Upper lobe of right lung (tissue), 1 donor: ENCODE measurements at regions not wholly inside any gene's neighbourhood (a gene's known extent, or its start where the extent isn't known, plus 50 kb on each side); places are given as distances from the start of the nearest gene placed in this dataset.

Experiments used
- ATAC-seq: fragments of 200-7000 bp; cut with Tn5 transposase; one replicate; pipeline ENCODE4 v1.9.1; 2020; ENCODE audit warnings: mild to moderate bottlenecking, moderate library complexity
- DNase-seq: peaks from one replicate; pipeline ENCODE4 v3.0.0-alpha.2; 2020
- H3K27ac ChIP-seq: fragments of 200-600 bp; one replicate; pipeline ENCODE4 v1.8.0; 2022
- H3K27me3 ChIP-seq: fragments of 200-600 bp; one replicate; pipeline ENCODE4 v1.8.0; 2022; ENCODE audit warnings: mild to moderate bottlenecking
- H3K36me3 ChIP-seq: fragments of 200-600 bp; one replicate; pipeline ENCODE4 v1.8.0; 2022
- H3K4me1 ChIP-seq: fragments of 200-600 bp; one replicate; pipeline ENCODE4 v1.8.0; 2022
- H3K4me3 ChIP-seq: fragments of 200-600 bp; one replicate; pipeline ENCODE4 v1.8.0; 2022; ENCODE audit warnings: mild to moderate bottlenecking
- H3K9me3 ChIP-seq: fragments of 200-600 bp; one replicate; pipeline ENCODE4 v1.8.0; 2022
- intact Hi-C: fragments of 100-400 bp; cut with DNase I; formaldehyde crosslinking; loops from one replicate; pipeline ENCODE4 v1.11.0; 2022
- TF ChIP-seq, protein P1 (sequence below): fragments of 200-600 bp; IDR thresholded peaks from one replicate; pipeline ENCODE4 v1.8.0; 2022; ENCODE audit warnings: antibody characterized with exemption
- donor health status: DM: no; HTN: yes; CAD: no; lungs with severe emphysema.

DNA sequence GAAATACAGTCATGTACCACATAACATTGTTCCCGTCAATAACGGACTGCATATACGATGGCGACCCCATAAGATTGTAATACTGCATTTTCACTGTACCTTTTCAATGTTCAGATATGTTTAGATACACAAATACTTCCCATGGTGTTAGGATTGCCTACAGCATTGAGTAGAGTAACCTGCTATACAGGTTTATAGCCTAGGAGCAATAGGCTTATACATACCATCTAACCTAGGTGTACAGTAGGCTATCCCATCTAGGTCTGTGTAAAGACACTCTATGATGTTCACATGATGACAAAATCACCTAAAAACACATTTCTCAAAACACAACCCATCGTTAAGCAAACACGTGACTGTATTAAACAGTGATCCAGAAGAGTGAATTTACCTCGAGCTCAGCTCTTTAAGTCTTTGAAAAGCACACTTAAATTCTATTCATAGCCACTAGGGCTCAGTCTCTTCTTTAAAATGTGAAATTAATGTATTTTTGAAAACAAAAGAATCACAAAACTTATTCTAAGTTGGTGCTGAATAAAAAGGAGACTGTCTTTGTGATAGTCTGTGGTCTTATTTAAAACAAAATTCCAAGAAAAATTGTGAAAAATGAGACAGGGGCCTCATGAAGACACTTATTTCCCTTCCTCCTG lies 239.1 kb upstream of the ARID2 start:
- intact Hi-C loops: no loop called here
- ATAC-seq: no peak
- no peak for DNase-seq
- Histone ChIP-seq H3K9me3 (no peaks in the 10 kb centered on the region), H3K36me3 (no peaks in the 10 kb centered on the region), H3K4me1 (no peaks in the 10 kb centered on the region), H3K27ac (no peak overlapping the region), H3K27me3 (no peaks in the 10 kb centered on the region), H3K4me3 (no peak overlapping the region)
- TF ChIP-seq, protein P1, sequence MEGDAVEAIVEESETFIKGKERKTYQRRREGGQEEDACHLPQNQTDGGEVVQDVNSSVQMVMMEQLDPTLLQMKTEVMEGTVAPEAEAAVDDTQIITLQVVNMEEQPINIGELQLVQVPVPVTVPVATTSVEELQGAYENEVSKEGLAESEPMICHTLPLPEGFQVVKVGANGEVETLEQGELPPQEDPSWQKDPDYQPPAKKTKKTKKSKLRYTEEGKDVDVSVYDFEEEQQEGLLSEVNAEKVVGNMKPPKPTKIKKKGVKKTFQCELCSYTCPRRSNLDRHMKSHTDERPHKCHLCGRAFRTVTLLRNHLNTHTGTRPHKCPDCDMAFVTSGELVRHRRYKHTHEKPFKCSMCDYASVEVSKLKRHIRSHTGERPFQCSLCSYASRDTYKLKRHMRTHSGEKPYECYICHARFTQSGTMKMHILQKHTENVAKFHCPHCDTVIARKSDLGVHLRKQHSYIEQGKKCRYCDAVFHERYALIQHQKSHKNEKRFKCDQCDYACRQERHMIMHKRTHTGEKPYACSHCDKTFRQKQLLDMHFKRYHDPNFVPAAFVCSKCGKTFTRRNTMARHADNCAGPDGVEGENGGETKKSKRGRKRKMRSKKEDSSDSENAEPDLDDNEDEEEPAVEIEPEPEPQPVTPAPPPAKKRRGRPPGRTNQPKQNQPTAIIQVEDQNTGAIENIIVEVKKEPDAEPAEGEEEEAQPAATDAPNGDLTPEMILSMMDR: no peak

DNA sequence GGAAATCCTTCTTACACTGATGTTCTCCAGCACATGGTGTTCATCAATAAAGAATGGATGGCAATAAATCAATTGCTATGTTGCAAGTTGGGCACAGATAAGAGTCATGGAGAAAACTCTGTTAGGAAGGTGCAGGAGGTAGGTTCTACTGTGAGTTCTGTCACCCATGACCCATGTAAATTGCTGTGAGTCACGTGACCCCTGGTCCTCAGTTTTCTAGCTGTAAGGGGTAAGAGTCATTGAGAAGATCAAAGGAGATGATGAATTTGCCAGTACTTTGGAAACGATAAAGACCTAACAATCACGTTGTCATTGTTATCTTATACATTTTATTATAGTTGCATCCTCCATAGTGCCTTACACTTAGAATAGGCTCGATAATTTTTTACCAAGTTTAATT lies 235.2 kb upstream of the ARID2 start:
- no peaks in the 10 kb centered on the region for H3K36me3 ChIP-seq
- no peak overlapping the region for H3K4me3 ChIP-seq
- H3K27ac ChIP-seq: no peak overlapping the region
- TF ChIP-seq, protein P1: no peak
- ATAC-seq: no peak
- intact Hi-C loops: no loop called here
- DNase-seq: no peak
- no peaks in the 10 kb centered on the region for H3K9me3 ChIP-seq
- no peaks in the 10 kb centered on the region for H3K4me1 ChIP-seq
- H3K27me3 ChIP-seq: no peaks in the 10 kb centered on the region

DNA sequence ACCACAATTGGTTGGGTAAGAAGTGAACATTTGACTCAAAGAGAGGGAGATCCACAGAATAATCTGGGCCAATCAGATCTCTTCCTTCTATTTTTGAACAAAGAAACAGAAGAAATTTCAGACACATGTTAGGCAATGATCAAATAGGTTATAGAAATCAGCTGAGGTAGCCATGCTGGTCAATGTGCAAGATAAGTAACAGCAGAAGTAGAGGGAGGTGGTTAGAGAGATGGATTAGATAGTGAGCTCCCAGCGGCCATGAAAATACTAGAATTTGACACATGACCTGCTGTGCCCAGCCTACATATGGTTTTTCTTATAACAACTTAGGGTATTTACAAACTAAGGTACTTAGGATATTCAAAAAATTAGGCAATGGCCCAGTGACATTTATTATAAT lies 230.9 kb upstream of the ARID2 start:
- Histone ChIP-seq H3K27me3 (no peaks in the 10 kb centered on the region), H3K36me3 (no peaks in the 10 kb centered on the region), H3K4me1 (no peaks in the 10 kb centered on the region), H3K27ac (no peak overlapping the region), H3K4me3 (no peak overlapping the region), H3K9me3 (no peaks in the 10 kb centered on the region)
- no peak for ATAC-seq
- no peak for DNase-seq
- intact Hi-C loops: no loop called here
- TF ChIP-seq, protein P1: no peak

DNA sequence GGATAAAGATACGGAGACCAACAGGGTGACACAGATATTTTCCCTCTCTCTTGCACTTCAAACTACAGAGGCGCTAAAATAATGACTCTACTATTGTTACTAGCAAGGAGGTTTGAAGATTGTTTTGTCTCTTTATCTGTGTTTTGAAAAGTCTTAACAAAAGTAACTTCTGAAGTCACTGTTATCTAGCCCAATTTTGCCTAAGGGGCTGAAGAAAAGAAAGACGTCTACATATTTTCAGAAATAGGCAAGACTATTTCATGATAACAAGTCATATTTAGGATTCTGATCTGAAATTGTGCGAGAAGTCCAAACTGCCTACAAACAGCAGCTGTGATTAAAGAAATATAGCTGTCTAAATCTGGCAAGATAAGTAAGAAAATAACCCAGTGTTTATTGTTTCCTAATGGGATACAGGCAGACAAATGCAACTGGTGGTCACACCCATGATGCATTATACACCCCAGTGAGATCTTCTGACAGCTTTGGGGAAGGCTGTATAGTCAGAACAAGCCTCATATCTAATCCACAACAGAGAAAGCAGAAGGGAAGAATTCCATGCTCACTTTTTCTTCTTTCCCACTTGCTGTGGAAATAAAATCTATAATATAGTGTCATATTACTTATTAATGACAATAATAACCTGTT lies 226.9 kb upstream of the ARID2 start:
- no peaks in the 10 kb centered on the region for H3K9me3 ChIP-seq
- ATAC-seq (no peak), DNase-seq (no peak)
- no peaks in the 10 kb centered on the region for H3K4me1 ChIP-seq
- TF ChIP-seq, protein P1: no peak
- H3K27me3 ChIP-seq: no peaks in the 10 kb centered on the region
- intact Hi-C loops: no loop called here
- no peaks in the 10 kb centered on the region for H3K36me3 ChIP-seq
- no peak overlapping the region for H3K4me3 ChIP-seq
- H3K27ac ChIP-seq: no peak overlapping the region

DNA sequence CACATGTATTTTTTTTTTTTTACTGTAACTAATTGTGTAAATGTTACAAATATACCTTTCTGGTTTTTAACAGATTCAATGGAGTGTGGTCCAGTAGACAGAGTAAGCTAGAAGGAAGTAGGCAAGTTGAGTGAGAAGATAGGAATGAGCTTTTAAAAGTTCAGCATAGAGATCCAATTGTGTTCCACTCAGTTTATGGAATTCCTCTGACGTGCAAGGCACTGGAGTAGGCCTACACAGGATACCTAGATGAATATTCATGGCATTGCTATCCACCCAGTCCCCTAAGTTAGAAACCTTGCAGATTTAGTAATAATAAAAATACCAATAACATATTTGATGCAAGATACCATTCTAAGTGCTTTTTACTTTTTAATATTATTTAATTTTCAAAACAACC lies 225.6 kb upstream of the ARID2 start:
- no peak overlapping the region for H3K4me3 ChIP-seq
- ATAC-seq: no peak
- TF ChIP-seq, protein P1: no peak
- no peak overlapping the region for H3K27ac ChIP-seq
- H3K27me3 ChIP-seq: no peaks in the 10 kb centered on the region
- no peaks in the 10 kb centered on the region for H3K9me3 ChIP-seq
- DNase-seq: no peak
- intact Hi-C loops: no loop called here
- H3K36me3 ChIP-seq: no peaks in the 10 kb centered on the region
- no peaks in the 10 kb centered on the region for H3K4me1 ChIP-seq
